ENCODE measurements at regions not wholly inside any gene's neighbourhood (a gene's known extent, or its start where the extent isn't known, plus 50 kb on each side); places are given as distances from the start of the nearest gene placed in this dataset.
A peak's percentile ranks its signal among the peaks of the same experiment; 100 is the strongest.

DNA sequence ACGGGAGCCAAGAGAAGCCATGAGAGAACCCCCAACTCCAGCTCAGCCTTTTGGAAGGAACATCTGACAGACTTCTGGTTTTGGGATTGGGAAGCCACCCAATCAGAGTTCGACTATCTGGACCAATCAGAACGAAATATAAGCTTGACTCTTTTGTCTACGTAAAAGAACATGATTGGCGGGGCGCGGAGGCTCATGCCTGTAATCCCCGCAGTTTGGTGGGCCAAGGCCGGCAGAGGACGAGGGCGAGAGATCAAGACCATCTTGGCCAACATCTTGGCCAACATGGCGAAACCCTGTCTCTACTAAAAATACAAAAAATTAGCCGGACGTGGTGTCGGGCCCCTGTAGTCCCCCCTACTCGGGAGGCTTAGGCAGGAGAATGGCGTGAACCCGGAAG is 380.3 kb downstream of the TBL1XR1 start:
- DNase-seq: no peak
- TF ChIP-seq, protein P1, sequence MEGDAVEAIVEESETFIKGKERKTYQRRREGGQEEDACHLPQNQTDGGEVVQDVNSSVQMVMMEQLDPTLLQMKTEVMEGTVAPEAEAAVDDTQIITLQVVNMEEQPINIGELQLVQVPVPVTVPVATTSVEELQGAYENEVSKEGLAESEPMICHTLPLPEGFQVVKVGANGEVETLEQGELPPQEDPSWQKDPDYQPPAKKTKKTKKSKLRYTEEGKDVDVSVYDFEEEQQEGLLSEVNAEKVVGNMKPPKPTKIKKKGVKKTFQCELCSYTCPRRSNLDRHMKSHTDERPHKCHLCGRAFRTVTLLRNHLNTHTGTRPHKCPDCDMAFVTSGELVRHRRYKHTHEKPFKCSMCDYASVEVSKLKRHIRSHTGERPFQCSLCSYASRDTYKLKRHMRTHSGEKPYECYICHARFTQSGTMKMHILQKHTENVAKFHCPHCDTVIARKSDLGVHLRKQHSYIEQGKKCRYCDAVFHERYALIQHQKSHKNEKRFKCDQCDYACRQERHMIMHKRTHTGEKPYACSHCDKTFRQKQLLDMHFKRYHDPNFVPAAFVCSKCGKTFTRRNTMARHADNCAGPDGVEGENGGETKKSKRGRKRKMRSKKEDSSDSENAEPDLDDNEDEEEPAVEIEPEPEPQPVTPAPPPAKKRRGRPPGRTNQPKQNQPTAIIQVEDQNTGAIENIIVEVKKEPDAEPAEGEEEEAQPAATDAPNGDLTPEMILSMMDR (IDR thresholded peaks at IDR 0.05; ENCODE audit: low read depth, low read length, missing control alignments): no peak
- in situ Hi-C loops (cut with HindIII; ENCODE audit: low pct_ligation_motif_present, low sequenced_read_pairs): no loop called here

DNA sequence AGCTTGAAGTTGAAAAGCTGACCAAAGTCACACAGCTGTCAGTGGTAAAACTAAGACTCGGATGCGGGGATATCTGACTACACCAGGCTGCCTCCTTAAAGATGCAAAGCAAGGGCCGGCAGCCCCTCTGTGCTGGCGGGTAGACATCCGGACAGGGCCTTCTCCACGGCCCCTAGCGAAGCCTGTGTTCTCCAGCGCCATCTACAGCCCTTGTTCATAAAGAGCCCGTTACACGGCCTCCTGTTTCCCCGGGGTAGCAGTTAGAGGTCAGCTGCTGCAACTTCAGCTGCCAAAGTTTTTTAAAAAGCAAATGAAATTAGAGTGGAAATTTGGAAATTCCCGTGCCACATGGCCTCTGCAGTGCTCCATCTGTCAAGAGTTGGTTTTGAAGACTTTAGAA is 383.0 kb downstream of the TBL1XR1 start:
- H3K4me3 ChIP-seq (ENCODE audit: low read depth, low read length): no peak overlapping the region
- TF ChIP-seq, protein P1 (IDR thresholded peaks at IDR 0.05; ENCODE audit: low read depth, low read length, missing control alignments): peak; percentile 88
- no peaks in the 10 kb centered on the region for H3K36me3 ChIP-seq (replicated peaks)
- H3K27me3 ChIP-seq (replicated peaks): no peaks in the 10 kb centered on the region
- DNase-seq: peak; percentile 55
- in situ Hi-C loops (cut with HindIII; ENCODE audit: low pct_ligation_motif_present, low sequenced_read_pairs): no loop called here
- no peak overlapping the region for H3K27ac ChIP-seq

More for the DNA sequence above, 380.3 kb downstream of the TBL1XR1 start:
- Histone ChIP-seq H3K27me3 (replicated peaks) (no peaks in the 10 kb centered on the region), H3K27ac (no peak overlapping the region), H3K36me3 (replicated peaks) (no peaks in the 10 kb centered on the region), H3K4me3 (ENCODE audit: low read depth, low read length) (no peak overlapping the region)

DNA sequence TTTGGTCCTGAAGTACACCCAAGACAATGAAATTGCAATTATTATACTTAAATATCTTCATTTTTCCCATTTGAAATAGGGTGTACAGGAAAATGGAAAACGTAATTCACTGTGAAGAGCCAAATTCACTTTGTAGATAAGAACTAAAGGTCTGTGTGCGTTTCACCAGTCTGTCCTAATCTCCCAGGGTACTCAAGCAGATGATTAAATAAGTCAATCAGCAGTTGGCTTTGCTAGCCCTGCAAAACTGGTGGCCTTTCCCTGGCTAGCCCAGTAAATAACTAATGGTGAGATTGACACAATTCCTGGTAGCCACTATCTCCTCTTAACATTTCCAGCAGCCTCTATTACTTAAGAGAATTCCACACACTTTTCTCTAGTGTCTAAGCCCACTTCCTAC is 389.3 kb downstream of the TBL1XR1 start:
- H3K4me3 ChIP-seq (ENCODE audit: low read depth, low read length): no peak overlapping the region
- no peak overlapping the region for H3K27ac ChIP-seq
- no peaks in the 10 kb centered on the region for H3K27me3 ChIP-seq (replicated peaks)
- TF ChIP-seq, protein P1 (IDR thresholded peaks at IDR 0.05; ENCODE audit: low read depth, low read length, missing control alignments): no peak
- H3K36me3 ChIP-seq (replicated peaks): no peaks in the 10 kb centered on the region
- in situ Hi-C loops (cut with HindIII; ENCODE audit: low pct_ligation_motif_present, low sequenced_read_pairs): no loop called here
- no peak for DNase-seq

DNA sequence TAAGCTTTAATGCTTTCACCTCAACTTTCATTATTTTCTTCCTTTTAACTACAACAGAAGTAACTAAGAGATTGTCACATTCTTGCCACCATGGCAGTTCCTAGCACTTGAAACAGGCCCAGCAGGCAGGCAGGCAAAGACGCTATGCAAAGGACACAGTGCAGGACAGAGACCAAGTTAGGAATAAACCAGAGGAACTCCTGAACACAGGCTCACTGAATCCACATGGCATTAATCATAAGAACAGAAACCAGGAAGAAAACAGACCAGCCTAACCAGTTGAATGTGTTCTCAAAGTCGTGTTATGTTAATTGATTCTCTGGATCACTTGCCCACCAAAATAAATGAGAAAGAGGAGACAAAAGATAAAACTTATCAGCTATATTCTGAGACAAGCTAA is 397.6 kb downstream of the TBL1XR1 start:
- DNase-seq: no peak
- in situ Hi-C loops (cut with HindIII; ENCODE audit: low pct_ligation_motif_present, low sequenced_read_pairs): no loop called here
- no peaks in the 10 kb centered on the region for H3K36me3 ChIP-seq (replicated peaks)
- TF ChIP-seq, protein P1 (IDR thresholded peaks at IDR 0.05; ENCODE audit: low read depth, low read length, missing control alignments): no peak
- H3K27me3 ChIP-seq (replicated peaks): no peaks in the 10 kb centered on the region
- H3K27ac ChIP-seq: no peak overlapping the region
- no peak overlapping the region for H3K4me3 ChIP-seq (ENCODE audit: low read depth, low read length)

DNA sequence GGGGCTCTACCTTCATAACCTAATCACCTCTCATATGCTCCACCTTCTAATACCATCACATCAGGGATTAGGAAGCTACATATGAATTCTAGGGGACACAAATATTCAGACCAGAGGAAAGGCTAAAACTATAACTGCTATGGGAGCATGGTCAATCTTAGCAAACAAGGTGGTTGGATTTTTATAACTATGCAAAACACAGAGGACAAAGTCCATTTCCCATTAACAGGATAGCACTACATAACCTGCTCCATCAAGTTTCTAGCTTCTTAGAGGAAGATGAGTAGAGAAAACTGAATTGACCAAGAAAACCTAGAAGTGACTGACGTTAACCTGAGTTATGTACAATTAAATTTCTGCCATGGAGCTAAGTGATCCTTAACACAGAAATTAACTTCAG is 398.6 kb downstream of the TBL1XR1 start:
- Histone ChIP-seq H3K27ac (no peak overlapping the region), H3K27me3 (replicated peaks) (no peaks in the 10 kb centered on the region), H3K4me3 (ENCODE audit: low read depth, low read length) (no peak overlapping the region), H3K36me3 (replicated peaks) (no peaks in the 10 kb centered on the region)
- in situ Hi-C loops (cut with HindIII; ENCODE audit: low pct_ligation_motif_present, low sequenced_read_pairs): no loop called here
- DNase-seq: no peak
- TF ChIP-seq, protein P1 (IDR thresholded peaks at IDR 0.05; ENCODE audit: low read depth, low read length, missing control alignments): no peak

DNA sequence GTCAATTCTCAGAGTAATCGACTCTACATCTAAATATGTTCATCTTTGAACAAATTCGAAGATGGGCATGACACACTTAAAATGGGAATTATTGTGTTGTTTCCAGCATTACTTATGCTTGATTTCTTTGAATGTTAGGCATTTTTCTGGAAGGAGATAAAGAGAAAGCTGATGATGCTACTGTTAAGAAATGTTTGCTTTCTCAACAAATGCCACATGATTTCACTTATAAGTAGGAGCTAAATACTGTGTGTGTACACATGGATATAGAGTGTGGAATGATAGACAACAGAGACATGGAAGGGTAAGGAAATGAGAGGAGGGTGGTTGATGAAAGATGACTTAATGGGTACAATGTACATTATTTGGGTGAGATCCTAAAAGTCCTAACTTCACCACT is 400.9 kb downstream of the TBL1XR1 start:
- Histone ChIP-seq H3K27ac (no peak overlapping the region), H3K36me3 (replicated peaks) (no peaks in the 10 kb centered on the region), H3K27me3 (replicated peaks) (no peaks in the 10 kb centered on the region), H3K4me3 (ENCODE audit: low read depth, low read length) (no peak overlapping the region)
- TF ChIP-seq, protein P1 (IDR thresholded peaks at IDR 0.05; ENCODE audit: low read depth, low read length, missing control alignments): no peak
- no peak for DNase-seq
- in situ Hi-C loops (cut with HindIII; ENCODE audit: low pct_ligation_motif_present, low sequenced_read_pairs): no loop called here
